A673 (cell line): ENCODE measurements at regions not wholly inside any gene's neighbourhood (a gene's known extent, or its start where the extent isn't known, plus 50 kb on each side); places are given as distances from the start of the nearest gene placed in this dataset.

Experiments used
- BruUV-seq: library from RNA; stranded (reverse); fragments of 400-500 nt; replicated peaks from 2 replicates; lab custom pipeline; 2021; lab: Mats Ljungman, UMichigan
- CTCF ChIA-PET: fragments of 300-600 bp; sonication (Branson Sonifier 250); formaldehyde crosslinking; loops from one replicate; lab custom pipeline; 2022; ENCODE audit warnings: antibody characterized with exemption; lab: Charles Lee
- POLR2A ChIA-PET: fragments of 300-600 bp; sonication (Branson Sonifier 250); formaldehyde crosslinking; loops from one replicate; lab custom pipeline; 2022; ENCODE audit warnings: antibody characterized with exemption; ENCODE audit not compliant: low non-redundant PET; lab: Charles Lee
- DNase-seq: peaks from one replicate; pipeline ENCODE4 v3.0.0-alpha.2; 2015; ENCODE audit warnings: low spot score
- H3K27ac ChIP-seq: fragments of 200-600 bp; sonication (generic); 2 replicates; pipeline ENCODE4 v1.5.1; 2016; ENCODE audit warnings: mixed run types, low read depth, mild to moderate bottlenecking, mixed read lengths, antibody characterized with exemption, low read length; ENCODE audit not compliant: poor library complexity, severe bottlenecking
- H3K27me3 ChIP-seq: fragments of 200-600 bp; sonication (generic); replicated peaks from 2 replicates; pipeline ENCODE4 v1.6.1; 2017; ENCODE audit warnings: mixed run types, low read depth, mild to moderate bottlenecking, mixed read lengths, antibody characterized with exemption, low read length; ENCODE audit not compliant: insufficient read depth, poor library complexity
- H3K36me3 ChIP-seq: fragments of 200-600 bp; sonication (generic); 2 replicates; pipeline ENCODE4 v1.6.1; 2016; ENCODE audit warnings: mixed run types, mild to moderate bottlenecking, mixed read lengths, antibody characterized with exemption, low read length; ENCODE audit not compliant: insufficient read depth, poor library complexity, severe bottlenecking
- H3K4me1 ChIP-seq: fragments of 200-600 bp; sonication (generic); 2 replicates; pipeline ENCODE4 v1.6.1; 2017; ENCODE audit warnings: mixed run types, mild to moderate bottlenecking, mixed read lengths, antibody characterized with exemption, low read length; ENCODE audit not compliant: insufficient read depth, poor library complexity, severe bottlenecking
- H3K4me3 ChIP-seq: fragments of 200-600 bp; sonication (generic); 2 replicates; pipeline ENCODE4 v1.5.1; 2016; ENCODE audit warnings: low read depth, mixed run types, mild to moderate bottlenecking, mixed read lengths, low read length; ENCODE audit not compliant: poor library complexity, severe bottlenecking
- H3K9me3 ChIP-seq: fragments of 200-600 bp; sonication (generic); 2 replicates; pipeline ENCODE4 v1.6.1; 2016; ENCODE audit warnings: mixed run types, low read depth, mild to moderate bottlenecking, mixed read lengths, antibody characterized with exemption, low read length; ENCODE audit not compliant: poor library complexity, severe bottlenecking
- CTCF ChIP-seq: fragments of 300-800, 200-600 bp; sonication (generic); conservative IDR thresholded peaks from 2 replicates; pipeline ENCODE4 v1.5.1; 2017; ENCODE audit warnings: low read depth, mild to moderate bottlenecking, antibody characterized with exemption, low read length, moderate library complexity, mixed read lengths
- EZH2 ChIP-seq: fragments of 200-600 bp; sonication (generic); IDR thresholded peaks from 2 replicates; pipeline ENCODE4 v1.6.1; 2017; ENCODE audit warnings: borderline replicate concordance, low read depth, mild to moderate bottlenecking, mixed read lengths, antibody characterized with exemption, low read length; ENCODE audit not compliant: poor library complexity, severe bottlenecking
- intact Hi-C: fragments of 100-400 bp; cut with micrococcal nuclease; formaldehyde crosslinking; loops from one replicate; pipeline ENCODE4 v1.10.0; 2022; ENCODE audit not compliant: unreplicated experiment

- Histone ChIP-seq H3K27me3 (no peaks in the 10 kb centered on the region), H3K4me3 (no peak overlapping the region), H3K27ac (no peak overlapping the region), H3K9me3 (no peaks in the 10 kb centered on the region), H3K4me1 (no peaks in the 10 kb centered on the region), H3K36me3 (no peaks in the 10 kb centered on the region)
- intact Hi-C loops, result no loop called here
- POLR2A ChIA-PET, result no interaction called here
- no peak for DNase-seq
- TF ChIP-seq EZH2 (no peak), CTCF (no peak)
- CTCF ChIA-PET, result no interaction called here
- no TSS peak for BruUV-seq
Measured at GRCh38 chrX:124994404-124994803, 325.3 kb upstream of the TEX13C start.

- Histone ChIP-seq H3K27ac (no peak overlapping the region), H3K27me3 (no peaks in the 10 kb centered on the region), H3K9me3 (no peaks in the 10 kb centered on the region), H3K4me3 (no peak overlapping the region), H3K4me1 (no peaks in the 10 kb centered on the region), H3K36me3 (no peaks in the 10 kb centered on the region)
- TF ChIP-seq EZH2 (no peak), CTCF (no peak)
- POLR2A ChIA-PET, result no interaction called here
- BruUV-seq, result no TSS peak
- intact Hi-C loops, result no loop called here
- DNase-seq, result no peak
- CTCF ChIA-PET, result no interaction called here
Measured at GRCh38 chrX:125003746-125004446, 315.8 kb upstream of the TEX13C start.

- H3K27ac ChIP-seq, result no peak overlapping the region
- intact Hi-C loops, result no loop called here
- H3K27me3 ChIP-seq, result no peaks in the 10 kb centered on the region
- no peaks in the 10 kb centered on the region for H3K36me3 ChIP-seq
- ChIA-PET CTCF (no interaction called here), POLR2A (no interaction called here)
- H3K4me1 ChIP-seq, result no peaks in the 10 kb centered on the region
- H3K4me3 ChIP-seq, result no peak overlapping the region
- H3K9me3 ChIP-seq, result no peaks in the 10 kb centered on the region
- no TSS peak for BruUV-seq
- TF ChIP-seq EZH2, result no peak
- no peak for TF ChIP-seq CTCF
- no peak for DNase-seq
Measured at GRCh38 chrX:125004799-125005198, 314.9 kb upstream of the TEX13C start.
